OCI-LY7 (cell line): ENCODE measurements at regions not wholly inside any gene's neighbourhood (a gene's known extent, or its start where the extent isn't known, plus 50 kb on each side); places are given as distances from the start of the nearest gene placed in this dataset.

Source experiments
- BruUV-seq: library from RNA; stranded (reverse); fragments of 400-500 nt; replicated peaks from 2 replicates; lab custom pipeline; 2021; lab: Mats Ljungman, UMichigan
- CTCF ChIA-PET: fragments of 300-600 bp; sonication (Branson Sonifier 250); formaldehyde crosslinking; loops from one replicate; lab custom pipeline; 2022; ENCODE audit warnings: antibody characterized with exemption; ENCODE audit not compliant: unreplicated experiment; lab: Charles Lee
- POLR2A ChIA-PET: fragments of 300-600 bp; sonication (Branson Sonifier 250); formaldehyde crosslinking; loops from one replicate; lab custom pipeline; 2022; ENCODE audit warnings: antibody characterized with exemption; lab: Charles Lee
- DNase-seq: peaks from one replicate; pipeline ENCODE4 v3.0.0-alpha.2; 2015; ENCODE audit warnings: low spot score
- H2AFZ ChIP-seq: fragments of 200-600 bp; sonication (generic), shearing (Covaris generic); 2 replicates; pipeline ENCODE4 v1.6.1; 2014; ENCODE audit warnings: mild to moderate bottlenecking, antibody characterized with exemption, low read length, moderate library complexity
- H3K27ac ChIP-seq: fragments of 200-600 bp; sonication (generic); 2 replicates; pipeline ENCODE4 v1.5.1; 2014; ENCODE audit warnings: mixed run types, low read depth, mild to moderate bottlenecking, moderate library complexity, low read length, inconsistent platforms; ENCODE audit not compliant: poor library complexity, severe bottlenecking
- H3K36me3 ChIP-seq: fragments of 200-600 bp; sonication (generic); 2 replicates; pipeline ENCODE4 v1.6.1; 2014; ENCODE audit warnings: mild to moderate bottlenecking, antibody characterized with exemption, low read length, moderate library complexity, mixed read lengths; ENCODE audit not compliant: insufficient read depth
- H3K4me1 ChIP-seq: fragments of 200-600 bp; sonication (generic); 2 replicates; pipeline ENCODE4 v1.5.1; 2014; ENCODE audit warnings: mild to moderate bottlenecking, low read length; ENCODE audit not compliant: insufficient read depth, poor library complexity, severe bottlenecking
- H3K4me2 ChIP-seq: fragments of 200-600 bp; sonication (generic); 2 replicates; pipeline ENCODE4 v1.6.1; 2014; ENCODE audit warnings: mild to moderate bottlenecking, low read length
- H3K4me3 ChIP-seq: fragments of 200-600 bp; sonication (generic); 2 replicates; pipeline ENCODE4 v1.5.1; 2014; ENCODE audit warnings: mild to moderate bottlenecking, low read depth, low read length; ENCODE audit not compliant: poor library complexity, severe bottlenecking
- H3K79me2 ChIP-seq: fragments of 200-600 bp; sonication (generic); 2 replicates; pipeline ENCODE4 v1.6.1; 2016; ENCODE audit warnings: low read depth, mild to moderate bottlenecking, low read length, moderate library complexity, mixed read lengths; ENCODE audit not compliant: insufficient read depth
- H3K9me2 ChIP-seq: fragments of 200-600 bp; sonication (generic); 2 replicates; pipeline ENCODE4 v1.6.1; 2016; ENCODE audit warnings: mild to moderate bottlenecking, low read length, mixed read lengths; ENCODE audit not compliant: insufficient read depth
- H3K9me3 ChIP-seq: fragments of 200-600 bp; sonication (generic); 2 replicates; pipeline ENCODE4 v1.6.1; 2014; ENCODE audit warnings: mild to moderate bottlenecking, mixed run types, low read length, mixed read lengths
- H4K20me1 ChIP-seq: fragments of 200-600 bp; sonication (generic); 2 replicates; pipeline ENCODE4 v1.6.1; 2014; ENCODE audit warnings: mild to moderate bottlenecking, antibody characterized with exemption, low read length, moderate library complexity, mixed read lengths; ENCODE audit not compliant: insufficient read depth
- CTCF ChIP-seq: fragments of 200-600 bp; sonication (generic); conservative IDR thresholded peaks from 2 replicates; pipeline ENCODE4 v1.5.1; 2014; ENCODE audit warnings: mild to moderate bottlenecking, antibody characterized with exemption, low read length, moderate library complexity, mixed read lengths
- EZH2phosphoT487 ChIP-seq: fragments of 200-600 bp; sonication (generic); IDR thresholded peaks from 2 replicates; pipeline ENCODE4 v1.6.1; 2018; ENCODE audit warnings: low read depth, borderline replicate concordance, mild to moderate bottlenecking, mixed run types, antibody characterized with exemption, low read length, moderate library complexity, mixed read lengths
- intact Hi-C: fragments of 100-400 bp; cut with micrococcal nuclease; formaldehyde crosslinking; loops from one replicate; pipeline ENCODE4 v1.10.0; 2022; ENCODE audit not compliant: unreplicated experiment

GRCh38 chr4:141306331-141306730, 85.6 kb downstream of the ZNF330 start:
- ChIA-PET CTCF (no interaction called here), POLR2A (interaction anchor here (1.3 kb wide), 1 partner anchor 9 kb away, joined by 3 read pairs; no protein-coding TSS in a partner anchor)
- H3K4me2 ChIP-seq: no peak overlapping the region
- intact Hi-C loops: no loop called here
- H4K20me1 ChIP-seq: no peaks in the 10 kb centered on the region
- TF ChIP-seq CTCF (no peak), EZH2phosphoT487 (no peak)
- H3K27ac ChIP-seq: no peak overlapping the region
- no peak overlapping the region for H2AFZ ChIP-seq
- H3K4me3 ChIP-seq: no peak overlapping the region
- no peaks in the 10 kb centered on the region for H3K9me2 ChIP-seq
- H3K36me3 ChIP-seq: no peaks in the 10 kb centered on the region
- no TSS peak for BruUV-seq
- H3K9me3 ChIP-seq: no peaks in the 10 kb centered on the region
- no peaks in the 10 kb centered on the region for H3K79me2 ChIP-seq
- no peak for DNase-seq
- no peaks in the 10 kb centered on the region for H3K4me1 ChIP-seq

DNA sequence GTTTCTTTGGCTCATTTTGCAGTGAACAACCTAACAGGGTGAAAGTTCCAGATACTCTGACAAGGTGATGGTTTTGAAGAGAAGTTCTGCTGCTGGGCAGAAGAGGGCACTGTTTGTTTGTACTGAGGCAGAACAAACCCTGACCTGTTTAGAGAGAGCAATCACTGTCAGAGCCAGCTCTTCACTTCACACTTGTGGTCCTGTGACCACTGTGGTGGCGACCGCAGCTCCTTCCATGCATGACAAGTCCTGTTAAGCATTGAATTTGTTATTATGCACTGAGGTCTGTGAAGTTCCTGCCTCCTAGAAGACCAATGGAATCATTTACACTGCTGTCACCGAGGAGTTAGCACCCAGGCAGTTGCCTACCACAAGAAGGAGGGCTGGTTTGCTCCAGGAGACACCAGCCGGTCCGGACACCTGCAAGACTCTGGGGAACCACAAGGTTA, 86.6 kb downstream of the ZNF330 start:
- POLR2A ChIA-PET: interaction anchor here (0.7 to 1.3 kb wide), 2 partner anchors 10 to 675 kb away, joined by 3 to 6 read pairs; no protein-coding TSS in a partner anchor
- no peak overlapping the region for H3K27ac ChIP-seq
- intact Hi-C loops: no loop called here
- H2AFZ ChIP-seq: no peak overlapping the region; the same call in 1 of the 2 replicates
- CTCF ChIA-PET: no interaction called here
- H3K9me2 ChIP-seq: no peaks in the 10 kb centered on the region
- peak; percentile 48 for DNase-seq
- BruUV-seq: no TSS peak
- H3K4me3 ChIP-seq: no peak overlapping the region
- H3K79me2 ChIP-seq: no peaks in the 10 kb centered on the region
- no peak overlapping the region for H3K4me2 ChIP-seq
- H4K20me1 ChIP-seq: no peaks in the 10 kb centered on the region
- no peaks in the 10 kb centered on the region for H3K9me3 ChIP-seq
- peak; percentile 76 for TF ChIP-seq CTCF
- no peak for TF ChIP-seq EZH2phosphoT487
- no peaks in the 10 kb centered on the region for H3K4me1 ChIP-seq
- H3K36me3 ChIP-seq: no peaks in the 10 kb centered on the region

GRCh38 chr4:141309874-141310273, 89.2 kb downstream of the ZNF330 start:
- Histone ChIP-seq H3K27ac (no peak overlapping the region), H2AFZ (no peak overlapping the region), H4K20me1 (no peaks in the 10 kb centered on the region), H3K36me3 (no peaks in the 10 kb centered on the region), H3K4me2 (no peak overlapping the region), H3K9me2 (no peaks in the 10 kb centered on the region), H3K4me3 (no peak overlapping the region), H3K9me3 (no peaks in the 10 kb centered on the region), H3K79me2 (no peaks in the 10 kb centered on the region), H3K4me1 (no peaks in the 10 kb centered on the region)
- POLR2A ChIA-PET: no interaction called here
- intact Hi-C loops: no loop called here
- CTCF ChIA-PET: no interaction called here
- TF ChIP-seq EZH2phosphoT487 (no peak), CTCF (no peak)
- DNase-seq: no peak
- BruUV-seq: no TSS peak
